Brain microvascular endothelial cell (primary cell): ENCODE measurements at regions not wholly inside any gene's neighbourhood (a gene's known extent, or its start where the extent isn't known, plus 50 kb on each side); places are given as distances from the start of the nearest gene placed in this dataset.

Experiments
- DNase-seq: peaks from one replicate; pipeline ENCODE4 v3.0.0-alpha.2; 2020
- H3K27ac ChIP-seq: fragments of 250-450 bp; sonication (Bioruptor Pico); 2 replicates; pipeline ENCODE4 v1.5.1; 2020; ENCODE audit warnings: mild to moderate bottlenecking, moderate library complexity
- H3K27me3 ChIP-seq: fragments of 250-450 bp; sonication (Bioruptor Pico); replicated peaks from 2 replicates; pipeline ENCODE4 v1.5.1; 2020; ENCODE audit warnings: mild to moderate bottlenecking
- H3K36me3 ChIP-seq: fragments of 250-450 bp; sonication (Bioruptor Pico); replicated peaks from 2 replicates; pipeline ENCODE4 v1.5.1; 2020; ENCODE audit warnings: mild to moderate bottlenecking
- H3K4me3 ChIP-seq: 2 replicates; pipeline ENCODE4 v1.5.1; 2011; ENCODE audit warnings: low read depth, mild to moderate bottlenecking, control low read depth, low read length, moderate library complexity
- in situ Hi-C: cut with HindIII; loops from 2 replicates; pipeline ENCODE4 v1.10.0; 2017; ENCODE audit warnings: low sequenced_read_pairs, low pct_ligation_motif_present
- TF ChIP-seq, protein P1 (sequence below): IDR thresholded peaks from 2 replicates; pipeline ENCODE4 v1.5.1; 2011; ENCODE audit warnings: low read depth, mild to moderate bottlenecking, moderate library complexity, low read length, control low read depth, inconsistent platforms; ENCODE audit errors: missing control alignments

DNA sequence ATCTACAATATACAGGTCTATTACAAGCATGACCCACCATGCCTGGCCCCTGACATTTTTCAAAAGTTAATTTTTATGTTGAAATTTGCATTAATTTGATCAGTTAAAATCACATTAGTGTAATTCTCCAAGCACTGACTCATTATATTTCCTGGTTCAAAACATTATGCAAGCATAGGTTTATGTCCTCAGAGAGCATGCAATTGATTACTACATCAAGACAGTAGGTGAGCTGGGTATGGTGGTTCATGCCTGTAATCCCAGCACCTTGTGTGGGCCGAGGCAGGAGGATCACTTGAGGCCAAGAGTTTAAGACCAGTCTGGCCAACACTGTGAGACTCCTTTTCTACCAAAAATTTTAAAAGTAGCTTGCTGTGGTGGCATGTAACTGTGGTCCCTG is 248.8 kb upstream of the KLHL1 start:
- no peak for DNase-seq
- Histone ChIP-seq H3K36me3 (no peaks in the 10 kb centered on the region), H3K27me3 (no peaks in the 10 kb centered on the region), H3K4me3 (no peak overlapping the region), H3K27ac (no peak overlapping the region)
- TF ChIP-seq, protein P1, sequence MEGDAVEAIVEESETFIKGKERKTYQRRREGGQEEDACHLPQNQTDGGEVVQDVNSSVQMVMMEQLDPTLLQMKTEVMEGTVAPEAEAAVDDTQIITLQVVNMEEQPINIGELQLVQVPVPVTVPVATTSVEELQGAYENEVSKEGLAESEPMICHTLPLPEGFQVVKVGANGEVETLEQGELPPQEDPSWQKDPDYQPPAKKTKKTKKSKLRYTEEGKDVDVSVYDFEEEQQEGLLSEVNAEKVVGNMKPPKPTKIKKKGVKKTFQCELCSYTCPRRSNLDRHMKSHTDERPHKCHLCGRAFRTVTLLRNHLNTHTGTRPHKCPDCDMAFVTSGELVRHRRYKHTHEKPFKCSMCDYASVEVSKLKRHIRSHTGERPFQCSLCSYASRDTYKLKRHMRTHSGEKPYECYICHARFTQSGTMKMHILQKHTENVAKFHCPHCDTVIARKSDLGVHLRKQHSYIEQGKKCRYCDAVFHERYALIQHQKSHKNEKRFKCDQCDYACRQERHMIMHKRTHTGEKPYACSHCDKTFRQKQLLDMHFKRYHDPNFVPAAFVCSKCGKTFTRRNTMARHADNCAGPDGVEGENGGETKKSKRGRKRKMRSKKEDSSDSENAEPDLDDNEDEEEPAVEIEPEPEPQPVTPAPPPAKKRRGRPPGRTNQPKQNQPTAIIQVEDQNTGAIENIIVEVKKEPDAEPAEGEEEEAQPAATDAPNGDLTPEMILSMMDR = no peak
- in situ Hi-C loops = no loop called here

DNA sequence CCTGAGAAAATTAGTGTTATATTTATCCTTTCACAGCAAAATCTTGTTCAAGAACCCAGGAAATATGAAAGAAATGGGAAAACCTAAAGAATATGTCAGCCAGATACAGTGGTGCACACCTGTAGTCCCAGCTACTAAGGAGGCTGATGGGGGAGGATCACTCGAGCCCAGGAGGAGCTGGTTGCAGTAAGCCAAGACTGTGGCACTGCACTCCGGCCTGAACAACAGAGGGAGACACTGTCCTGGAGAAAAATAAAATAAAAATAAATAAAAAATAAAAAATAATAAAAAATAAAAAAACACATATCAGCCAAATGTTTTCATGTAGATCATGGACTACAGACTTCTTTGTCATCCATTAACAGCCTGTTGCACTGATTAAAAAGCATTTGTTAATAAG is 244.8 kb upstream of the KLHL1 start:
- in situ Hi-C loops = no loop called here
- no peak for DNase-seq
- Histone ChIP-seq H3K36me3 (no peaks in the 10 kb centered on the region), H3K4me3 (no peak overlapping the region), H3K27me3 (no peaks in the 10 kb centered on the region), H3K27ac (no peak overlapping the region)
- TF ChIP-seq, protein P1 = peak; percentile 17

DNA sequence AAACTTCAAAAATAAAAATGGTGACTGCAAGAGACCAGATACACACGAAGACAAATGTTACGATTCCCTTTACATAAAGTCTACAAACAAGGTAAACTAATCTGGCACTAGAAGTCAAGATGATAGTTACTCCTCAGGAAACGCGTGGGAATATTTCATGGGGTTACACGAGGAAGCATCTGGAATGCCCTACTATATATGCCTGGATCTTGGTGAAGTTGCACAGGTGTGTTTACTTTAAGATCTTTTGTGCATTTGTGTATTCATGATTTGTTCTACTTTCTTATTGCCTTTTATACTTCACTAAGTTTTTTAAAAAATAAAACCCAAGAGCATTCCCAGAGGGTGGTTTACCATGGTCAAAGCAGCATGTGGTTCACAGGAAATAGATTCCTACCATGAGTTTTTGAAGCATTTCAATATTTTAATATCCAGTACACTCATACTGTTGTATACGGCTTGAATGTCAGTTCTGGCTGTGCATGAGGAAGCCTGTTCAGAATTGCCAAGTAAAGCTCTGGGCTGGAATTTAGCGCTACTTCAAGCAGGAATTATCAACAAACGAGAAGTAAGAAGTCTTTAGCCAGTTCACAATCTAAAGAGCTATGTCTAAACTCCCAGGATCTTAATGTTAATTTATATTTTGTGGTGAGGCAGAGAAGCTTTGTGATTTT is 239.8 kb upstream of the KLHL1 start:
- in situ Hi-C loops = no loop called here
- TF ChIP-seq, protein P1 = no peak

DNA sequence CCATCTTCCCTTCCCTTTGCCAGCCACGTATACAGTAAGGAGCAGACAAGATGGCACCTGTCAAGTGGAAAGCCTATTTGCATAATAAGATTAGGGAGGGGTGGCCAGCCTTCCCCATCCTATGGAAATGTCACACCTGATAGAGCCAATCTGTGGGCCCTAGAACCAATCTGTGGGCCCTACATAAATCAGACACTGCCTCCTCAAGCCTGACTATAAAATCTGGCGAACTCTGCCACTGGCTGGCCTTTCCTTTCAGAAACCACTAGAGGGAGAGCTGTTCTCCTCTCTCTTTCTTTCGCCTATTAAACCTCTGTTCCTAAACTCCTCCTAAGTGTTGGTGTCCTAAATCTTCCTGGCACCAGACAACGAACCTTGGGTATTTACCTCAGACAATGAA is 231.5 kb upstream of the KLHL1 start:
- Histone ChIP-seq H3K4me3 (no peak overlapping the region), H3K27ac (no peak overlapping the region), H3K36me3 (no peaks in the 10 kb centered on the region), H3K27me3 (no peaks in the 10 kb centered on the region)
- TF ChIP-seq, protein P1 = peak; percentile 67
- in situ Hi-C loops = no loop called here
- DNase-seq = peak; percentile 6

More for the DNA sequence above, 239.8 kb upstream of the KLHL1 start:
- Histone ChIP-seq H3K27ac (no peak overlapping the region), H3K36me3 (no peaks in the 10 kb centered on the region), H3K27me3 (no peaks in the 10 kb centered on the region), H3K4me3 (no peak overlapping the region)
- no peak for DNase-seq

DNA sequence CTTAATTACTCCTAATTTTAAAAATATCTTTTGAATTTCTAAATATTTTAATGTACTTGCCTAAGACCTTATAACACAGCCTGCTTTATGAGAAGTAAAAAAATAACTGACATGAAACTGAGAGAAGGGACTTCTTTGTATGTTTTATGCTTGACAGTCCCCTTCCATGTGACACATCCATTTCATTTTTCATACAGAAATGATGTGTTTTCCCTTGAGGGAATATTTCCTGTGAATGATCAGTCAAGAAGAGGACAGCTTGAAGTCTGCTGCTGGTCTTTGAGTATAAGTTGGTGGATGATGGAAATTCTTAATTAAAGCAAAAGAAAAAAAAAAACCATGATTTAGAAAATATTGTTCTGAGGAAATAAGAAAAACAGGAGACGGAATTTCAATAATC is 230.4 kb upstream of the KLHL1 start:
- TF ChIP-seq, protein P1 = no peak
- Histone ChIP-seq H3K4me3 (no peak overlapping the region), H3K36me3 (no peaks in the 10 kb centered on the region), H3K27me3 (no peaks in the 10 kb centered on the region), H3K27ac (no peak overlapping the region)
- in situ Hi-C loops = no loop called here
- no peak for DNase-seq

DNA sequence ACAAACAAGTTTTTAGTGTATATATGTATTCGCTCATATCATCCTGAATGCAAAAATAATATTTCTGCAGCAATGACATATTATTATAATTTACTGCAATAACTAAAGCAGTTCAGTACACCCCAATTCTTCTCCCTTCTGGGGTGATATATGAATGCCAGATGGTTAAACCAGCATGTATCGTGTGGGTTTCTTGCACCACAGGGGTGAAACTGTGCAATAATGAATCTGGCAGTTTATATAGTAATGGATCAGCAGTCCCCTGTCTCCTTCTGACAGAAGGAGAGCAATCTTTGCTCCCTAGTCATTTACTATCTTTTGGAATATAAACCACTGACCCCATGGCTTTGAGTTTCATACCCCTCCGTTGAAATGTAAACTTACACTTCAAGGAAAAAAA is 228.6 kb upstream of the KLHL1 start:
- TF ChIP-seq, protein P1 = no peak
- H3K4me3 ChIP-seq = no peak overlapping the region
- DNase-seq = no peak
- H3K36me3 ChIP-seq = no peaks in the 10 kb centered on the region
- in situ Hi-C loops = no loop called here
- H3K27me3 ChIP-seq = no peaks in the 10 kb centered on the region
- H3K27ac ChIP-seq = no peak overlapping the region
